ENCODE measurements at regions not wholly inside any gene's neighbourhood (a gene's known extent, or its start where the extent isn't known, plus 50 kb on each side); places are given as distances from the start of the nearest gene placed in this dataset.

DNA sequence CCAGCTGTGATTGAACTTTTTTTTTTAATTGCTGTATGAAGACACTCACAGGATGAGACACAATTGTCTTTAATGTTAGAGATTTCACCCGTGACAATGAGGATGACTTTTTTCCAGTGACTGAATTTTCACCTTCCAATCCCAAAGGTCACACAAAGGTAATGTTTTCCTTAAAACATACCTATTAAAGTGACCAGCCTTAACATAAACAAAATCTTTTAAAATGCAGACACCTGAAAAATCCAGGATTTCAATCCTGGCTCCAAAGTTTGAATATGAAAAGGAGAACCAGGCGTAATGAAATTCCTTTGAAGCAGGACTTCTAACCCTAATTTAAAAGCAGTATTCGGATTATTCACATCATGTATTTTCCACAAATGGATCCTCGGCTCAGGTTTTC lies 647.7 kb downstream of the GATA3 start:
- DNase-seq (ENCODE audit: low read depth) = no peak
- TF ChIP-seq, protein P1, sequence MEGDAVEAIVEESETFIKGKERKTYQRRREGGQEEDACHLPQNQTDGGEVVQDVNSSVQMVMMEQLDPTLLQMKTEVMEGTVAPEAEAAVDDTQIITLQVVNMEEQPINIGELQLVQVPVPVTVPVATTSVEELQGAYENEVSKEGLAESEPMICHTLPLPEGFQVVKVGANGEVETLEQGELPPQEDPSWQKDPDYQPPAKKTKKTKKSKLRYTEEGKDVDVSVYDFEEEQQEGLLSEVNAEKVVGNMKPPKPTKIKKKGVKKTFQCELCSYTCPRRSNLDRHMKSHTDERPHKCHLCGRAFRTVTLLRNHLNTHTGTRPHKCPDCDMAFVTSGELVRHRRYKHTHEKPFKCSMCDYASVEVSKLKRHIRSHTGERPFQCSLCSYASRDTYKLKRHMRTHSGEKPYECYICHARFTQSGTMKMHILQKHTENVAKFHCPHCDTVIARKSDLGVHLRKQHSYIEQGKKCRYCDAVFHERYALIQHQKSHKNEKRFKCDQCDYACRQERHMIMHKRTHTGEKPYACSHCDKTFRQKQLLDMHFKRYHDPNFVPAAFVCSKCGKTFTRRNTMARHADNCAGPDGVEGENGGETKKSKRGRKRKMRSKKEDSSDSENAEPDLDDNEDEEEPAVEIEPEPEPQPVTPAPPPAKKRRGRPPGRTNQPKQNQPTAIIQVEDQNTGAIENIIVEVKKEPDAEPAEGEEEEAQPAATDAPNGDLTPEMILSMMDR (IDR thresholded peaks at IDR 0.05; ENCODE audit: low read depth, low read length, missing control alignments) = no peak

GRCh38 chr10:8705415-8705814 lies 650.9 kb downstream of the GATA3 start:
- H3K4me3 ChIP-seq (ENCODE audit: low read depth, low read length) = no peak overlapping the region
- DNase-seq (ENCODE audit: low read depth) = no peak
- TF ChIP-seq, protein P1 (IDR thresholded peaks at IDR 0.05; ENCODE audit: low read depth, low read length, missing control alignments) = no peak

More for the DNA sequence above, 647.7 kb downstream of the GATA3 start:
- no peak overlapping the region for H3K4me3 ChIP-seq (ENCODE audit: low read depth, low read length)

DNA sequence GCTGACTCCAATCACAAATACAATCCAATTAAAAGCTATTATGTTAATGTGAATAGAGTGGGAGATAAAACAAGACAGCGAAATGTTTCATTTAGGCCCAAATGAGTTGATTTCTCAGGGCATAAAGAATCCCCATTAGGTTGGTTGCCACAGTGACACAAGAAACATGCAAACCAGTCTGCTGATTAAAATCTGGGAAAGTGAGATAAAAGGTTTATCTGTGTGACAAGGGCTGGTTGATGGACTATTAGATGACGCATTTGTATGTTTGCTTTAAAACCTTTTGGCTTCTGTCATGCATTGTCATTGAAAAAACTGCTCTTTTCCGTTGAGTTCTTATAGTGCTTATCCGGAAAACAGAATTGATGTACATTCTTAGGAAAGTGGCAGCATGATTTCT lies 658.2 kb downstream of the GATA3 start:
- H3K4me3 ChIP-seq (ENCODE audit: low read depth, low read length) = no peak overlapping the region
- TF ChIP-seq, protein P1 (IDR thresholded peaks at IDR 0.05; ENCODE audit: low read depth, low read length, missing control alignments) = no peak
- no peak for DNase-seq (ENCODE audit: low read depth)

DNA sequence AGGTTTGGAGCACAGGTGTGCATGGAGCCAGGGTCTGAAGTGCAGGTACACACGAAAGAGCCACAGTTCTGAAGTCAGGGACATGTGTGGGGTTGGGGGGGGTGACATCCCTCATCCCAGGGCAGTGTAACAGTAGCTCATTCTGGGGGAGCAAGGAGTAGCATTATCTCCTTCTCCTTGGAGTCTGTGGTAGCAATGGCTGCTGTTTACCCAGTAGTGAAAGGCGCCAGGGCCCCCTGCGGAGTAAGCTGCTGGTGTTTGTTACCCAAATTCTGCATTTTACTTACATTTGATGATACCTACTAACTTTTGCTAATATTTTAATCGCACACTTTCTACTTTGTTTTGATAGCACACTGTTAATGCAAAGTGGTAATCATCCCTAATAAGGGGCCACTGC lies 665.5 kb downstream of the GATA3 start:
- DNase-seq (ENCODE audit: low read depth) = no peak
- TF ChIP-seq, protein P1 (IDR thresholded peaks at IDR 0.05; ENCODE audit: low read depth, low read length, missing control alignments) = no peak

GRCh38 chr10:8721650-8722049 lies 667.2 kb downstream of the GATA3 start:
- TF ChIP-seq, protein P1 (IDR thresholded peaks at IDR 0.05; ENCODE audit: low read depth, low read length, missing control alignments) = no peak
- DNase-seq (ENCODE audit: low read depth) = no peak
- H3K4me3 ChIP-seq (ENCODE audit: low read depth, low read length) = no peak overlapping the region

More for the DNA sequence above, 665.5 kb downstream of the GATA3 start:
- no peak overlapping the region for H3K4me3 ChIP-seq (ENCODE audit: low read depth, low read length)

GRCh38 chr10:8722835-8723234 lies 668.3 kb downstream of the GATA3 start:
- TF ChIP-seq, protein P1 (IDR thresholded peaks at IDR 0.05; ENCODE audit: low read depth, low read length, missing control alignments) = no peak
- no peak for DNase-seq (ENCODE audit: low read depth)
- H3K4me3 ChIP-seq (ENCODE audit: low read depth, low read length) = no peak overlapping the region

- no peak overlapping the region for H3K4me3 ChIP-seq (ENCODE audit: low read depth, low read length)
- no peak for DNase-seq (ENCODE audit: low read depth)
- TF ChIP-seq, protein P1 (IDR thresholded peaks at IDR 0.05; ENCODE audit: low read depth, low read length, missing control alignments) = no peak
Observed at GRCh38 chr10:8725343-8725742, 670.9 kb downstream of the GATA3 start.
